ENCODE measurements at regions not wholly inside any gene's neighbourhood (a gene's known extent, or its start where the extent isn't known, plus 50 kb on each side); places are given as distances from the start of the nearest gene placed in this dataset.
"Not testable (repeated sequence)": the region's sequence is repeated elsewhere in the genome, so short reads cannot be mapped to it uniquely, and the experiment has no call there.

DNA sequence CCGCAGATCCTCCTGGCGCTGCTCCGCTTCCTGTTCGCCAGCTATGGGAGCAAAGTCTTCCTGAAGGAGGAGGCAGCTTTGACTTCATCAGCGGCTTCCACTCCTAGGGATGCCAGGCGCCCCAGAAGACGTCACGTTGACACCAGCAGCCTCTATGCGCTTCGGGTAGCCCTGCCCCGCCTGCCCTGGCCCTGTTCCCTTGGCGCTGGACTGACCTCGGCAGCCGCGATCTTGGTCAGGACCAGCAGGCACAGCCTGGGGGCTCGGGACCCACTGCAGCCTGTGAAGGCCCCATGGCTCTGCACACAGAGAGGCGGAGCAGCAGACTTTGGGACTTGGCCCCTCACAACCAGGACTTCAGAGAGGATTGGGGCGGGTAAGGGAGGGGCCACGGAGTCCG, 957.8 kb downstream of the RPIA start:
- H3K9ac ChIP-seq (ENCODE audit: low read length); H3K27ac ChIP-seq (ENCODE audit: low read length); H3K4me3 ChIP-seq (ENCODE audit: low read length); H3K36me3 ChIP-seq (ENCODE audit: control insufficient read depth, low read depth, low read length); H3K4me1 ChIP-seq (ENCODE audit: control insufficient read depth, low read depth, low read length); H3K9me3 ChIP-seq (ENCODE audit: control insufficient read depth, low read depth, low read length); H3K27me3 ChIP-seq (ENCODE audit: control insufficient read depth, insufficient read depth, low read length): not testable (repeated sequence)

GRCh38 chr2:89679254-89679653, 987.8 kb downstream of the RPIA start:
- H3K9me3 ChIP-seq (ENCODE audit: control insufficient read depth, low read depth, low read length); H3K27ac ChIP-seq (ENCODE audit: low read length); H3K4me3 ChIP-seq (ENCODE audit: low read length); H3K4me1 ChIP-seq (ENCODE audit: control insufficient read depth, low read depth, low read length); H3K27me3 ChIP-seq (ENCODE audit: control insufficient read depth, insufficient read depth, low read length); H3K9ac ChIP-seq (ENCODE audit: low read length); H3K36me3 ChIP-seq (ENCODE audit: control insufficient read depth, low read depth, low read length): not testable (repeated sequence)

All from iPS-18a (cell line).